ENCODE measurements at regions not wholly inside any gene's neighbourhood (a gene's known extent, or its start where the extent isn't known, plus 50 kb on each side); places are given as distances from the start of the nearest gene placed in this dataset.

DNA sequence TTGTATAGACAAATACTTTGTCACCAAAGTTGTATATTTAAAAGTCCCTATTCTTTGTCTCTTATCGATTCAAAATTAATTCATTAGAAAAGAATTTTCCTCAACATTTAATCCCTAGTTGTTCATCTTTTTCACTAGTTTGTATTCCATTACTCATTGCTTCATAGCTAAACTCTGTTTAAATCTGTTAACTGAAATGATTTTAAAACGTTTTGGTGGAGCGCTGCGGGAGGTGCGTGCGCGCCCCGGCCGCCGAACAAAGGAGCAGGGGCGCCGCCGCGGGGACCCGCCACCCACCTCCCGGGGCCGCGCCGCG, 56.4 kb upstream of the GOLGA8A start:
- POLR2A ChIA-PET (ENCODE audit: partially characterized antibody) = no interaction called here
- Histone ChIP-seq H3K27me3 (replicated peaks in 1 of 4; ENCODE audit: control insufficient read depth in 3 of 4, extremely low read depth in 1 of 4, insufficient read depth in 3 of 4, low read length in 3 of 4) (peaks cover 22 to 47% (median 36%) of the 10 kb centered on the region in 4 experiments), H4K5ac (ENCODE audit: insufficient read length, low read depth, low read length) (no peak overlapping the region), H3K23ac (ENCODE audit: insufficient read length) (no peak overlapping the region), H2BK15ac (ENCODE audit: low read length) (no peak overlapping the region), H4K20me1 (replicated peaks in 1 of 2; ENCODE audit: control insufficient read depth in 1 of 2, insufficient read depth in 2 of 2, low read length in 2 of 2) (peaks cover 0 to 3% of the 10 kb centered on the region in 2 experiments), H4K91ac (replicated peaks; ENCODE audit: insufficient read length, low read length) (no peak overlapping the region), H2AK5ac (ENCODE audit: low read depth, low read length) (no peak overlapping the region), H3K4me1 (replicated peaks in 1 of 4; ENCODE audit: control insufficient read depth in 3 of 4, insufficient read depth in 4 of 4, low read length in 3 of 4) (peaks cover 0 to 2% (median 0%) of the 10 kb centered on the region in 4 experiments; a peak in 2 of 7 replicates), H2BK20ac (ENCODE audit: low read length) (no peak overlapping the region), H3K27ac (ENCODE audit: low read depth, low read length) (no peak overlapping the region), H3K4me3 (ENCODE audit: extremely low read depth in 1 of 4, insufficient read depth in 2 of 4, low read depth in 3 of 4, low read length in 4 of 4) (peak overlapping the region; percentile 34 to 62 (median 50)), H2BK12ac (ENCODE audit: low read depth, low read length) (no peak overlapping the region), H3K56ac (replicated peaks; ENCODE audit: insufficient read length, low read depth, low read length) (no peak overlapping the region), H3K18ac (ENCODE audit: extremely low read depth, low read length) (no peak overlapping the region), H3K4ac (replicated peaks; ENCODE audit: insufficient read length, low read depth, low read length) (no peak overlapping the region), H2AFZ (ENCODE audit: low read length) (0 out of 2 replicates have a peak overlapping the region, but pooled peaks have one; percentile 96), H3K14ac (ENCODE audit: insufficient read length) (no peak overlapping the region), H3K79me1 (ENCODE audit: low read depth, low read length) (no peaks in the 10 kb centered on the region), H2BK5ac (ENCODE audit: low read depth, low read length) (no peak overlapping the region), H3K36me3 (ENCODE audit: control insufficient read depth in 2 of 4, insufficient read depth in 4 of 4, low read length in 3 of 4) (no peaks in the 10 kb centered on the region), H3K9ac (replicated peaks in 1 of 4; ENCODE audit: extremely low read depth in 1 of 4, low read depth in 3 of 4, low read length in 3 of 4) (no peak overlapping the region; a peak in 1 of 7 replicates), H3K23me2 (ENCODE audit: low read depth, low read length) (peaks cover 7% of the 10 kb centered on the region), H3K4me2 (ENCODE audit: insufficient read depth in 1 of 2, low read depth in 2 of 2, low read length in 2 of 2) (peak overlapping the region; percentile 68 to 84), H3K79me2 (ENCODE audit: control insufficient read depth in 1 of 2, insufficient read depth in 2 of 2, low read length in 2 of 2) (no peaks in the 10 kb centered on the region), H2BK120ac (replicated peaks; ENCODE audit: low read depth, low read length) (no peak overlapping the region), H4K8ac (ENCODE audit: extremely low read depth, insufficient read depth, low read length) (no peak overlapping the region), H3K9me3 (ENCODE audit: insufficient read depth in 2 of 2, low read depth in 1 of 2, low read length in 1 of 2) (peaks cover 0 to 8% of the 10 kb centered on the region in 2 experiments; a peak in 1 of 4 replicates)
- DNase-seq (ENCODE audit: low read depth in 1 of 2, low spot score in 2 of 2) (no peak), FAIRE-seq (no peak)
- WGBS, 2 experiments (ENCODE audit: extremely low coverage in 1 of 2, insufficient coverage in 1 of 2, insufficient read length in 1 of 2, insufficient replicate concordance in 2 of 2, low coverage in 1 of 2, low lambda C conversion rate in 2 of 2, missing lambda C conversion rate in 1 of 2) = 10% methylated on average over 13 of the region's 20 CpGs; no CpG with 5 or more reads in 1 of the 2 experiments
- TF ChIP-seq ZNF274 (IDR thresholded peaks at IDR 0.05; ENCODE audit: borderline replicate concordance, extremely low read depth, low read length) = no peak
- TF ChIP-seq CTBP2 (IDR thresholded peaks at IDR 0.05; ENCODE audit: borderline replicate concordance, insufficient read depth, insufficient read length, low read length) = no peak
- TF ChIP-seq RFX5 (IDR thresholded peaks at IDR 0.05; ENCODE audit: borderline replicate concordance, low read depth, low read length) = no peak
- TF ChIP-seq TBP (IDR thresholded peaks at IDR 0.05; ENCODE audit: low read depth, low read length) = no peak
- CTCF ChIA-PET (ENCODE audit: partially characterized antibody) = interaction anchor here (0.8 kb wide), 1 partner anchor 190 kb away, joined by 3 read pairs; no protein-coding TSS in a partner anchor

Data from H1 (cell line).